SK-N-MC (cell line): ENCODE measurements at regions not wholly inside any gene's neighbourhood (a gene's known extent, or its start where the extent isn't known, plus 50 kb on each side); places are given as distances from the start of the nearest gene placed in this dataset.

Experiments
- EZH2 ChIP-seq: fragments of 200-600 bp; sonication (generic); IDR thresholded peaks from one replicate; pipeline ENCODE4 v1.6.1; 2017; ENCODE audit warnings: antibody characterized with exemption
- FOXP2 ChIP-seq: optimal IDR thresholded peaks from 2 replicates; pipeline ENCODE3; 2011; ENCODE audit warnings: mild to moderate bottlenecking, moderate library complexity; ENCODE audit not compliant: insufficient read depth; ENCODE audit errors: extremely low read length, control extremely low read depth

DNA sequence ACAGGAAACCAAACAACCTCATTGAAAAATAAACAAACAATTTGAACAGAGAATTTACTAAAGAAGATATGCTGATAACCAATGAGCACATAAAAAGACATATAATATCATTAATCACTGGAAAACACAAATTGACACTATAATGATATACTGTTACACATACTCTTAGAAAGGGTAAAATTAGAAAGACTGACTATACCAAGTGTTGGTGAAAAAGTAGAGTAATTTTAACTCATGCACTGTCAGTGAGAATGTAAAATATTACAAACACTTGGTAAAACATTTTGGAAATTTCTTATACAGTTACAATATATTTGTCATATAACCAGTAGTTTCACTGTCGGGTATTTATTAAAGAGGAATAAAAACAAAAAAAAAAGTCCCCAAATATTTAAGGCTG lies 1139.2 kb upstream of the GJE1 start:
- TF ChIP-seq EZH2: no peak
- no peak for TF ChIP-seq FOXP2
